ENCODE measurements at regions not wholly inside any gene's neighbourhood (a gene's known extent, or its start where the extent isn't known, plus 50 kb on each side); places are given as distances from the start of the nearest gene placed in this dataset.

DNA sequence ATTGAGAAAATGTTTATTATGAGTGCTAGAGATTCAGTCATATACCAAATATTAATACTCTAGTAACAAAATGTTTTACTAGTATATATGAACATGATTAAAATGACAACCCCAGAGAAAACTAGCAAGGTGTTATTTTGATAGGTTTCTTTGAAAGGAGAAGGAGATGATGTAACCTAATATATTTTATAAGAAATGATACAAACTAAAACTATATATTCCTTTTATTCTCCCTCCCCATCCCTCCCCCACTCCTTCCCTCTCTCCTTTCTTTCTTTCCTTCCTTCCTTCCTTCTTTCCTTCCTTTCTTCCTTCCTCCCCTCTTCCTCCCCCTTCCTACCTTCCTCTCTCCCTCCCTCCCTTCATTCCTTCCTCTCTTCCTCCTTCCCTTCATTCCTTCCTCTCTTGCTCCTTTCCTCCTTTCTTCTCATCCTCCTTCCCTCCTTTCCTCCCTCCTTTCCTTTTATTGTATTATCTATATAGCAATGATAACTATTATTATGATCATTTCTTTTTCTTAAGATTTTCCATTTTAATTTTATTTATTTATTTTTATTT is 215.3 kb upstream of the MEF2C start:
- DNase-seq (ENCODE audit: low read depth in 2 of 2, low spot score in 1 of 2) = no peak

GRCh38 chr5:89097103-89097502 is 214.1 kb upstream of the MEF2C start:
- DNase-seq (ENCODE audit: low read depth in 2 of 2, low spot score in 1 of 2) = no peak

GRCh38 chr5:89095341-89095740 is 212.4 kb upstream of the MEF2C start:
- no peak for DNase-seq (ENCODE audit: low read depth in 2 of 2, low spot score in 1 of 2)

- no peak for DNase-seq (ENCODE audit: low read depth in 2 of 2, low spot score in 1 of 2)
Observed at GRCh38 chr5:89090037-89090436, 207.1 kb upstream of the MEF2C start.

DNA sequence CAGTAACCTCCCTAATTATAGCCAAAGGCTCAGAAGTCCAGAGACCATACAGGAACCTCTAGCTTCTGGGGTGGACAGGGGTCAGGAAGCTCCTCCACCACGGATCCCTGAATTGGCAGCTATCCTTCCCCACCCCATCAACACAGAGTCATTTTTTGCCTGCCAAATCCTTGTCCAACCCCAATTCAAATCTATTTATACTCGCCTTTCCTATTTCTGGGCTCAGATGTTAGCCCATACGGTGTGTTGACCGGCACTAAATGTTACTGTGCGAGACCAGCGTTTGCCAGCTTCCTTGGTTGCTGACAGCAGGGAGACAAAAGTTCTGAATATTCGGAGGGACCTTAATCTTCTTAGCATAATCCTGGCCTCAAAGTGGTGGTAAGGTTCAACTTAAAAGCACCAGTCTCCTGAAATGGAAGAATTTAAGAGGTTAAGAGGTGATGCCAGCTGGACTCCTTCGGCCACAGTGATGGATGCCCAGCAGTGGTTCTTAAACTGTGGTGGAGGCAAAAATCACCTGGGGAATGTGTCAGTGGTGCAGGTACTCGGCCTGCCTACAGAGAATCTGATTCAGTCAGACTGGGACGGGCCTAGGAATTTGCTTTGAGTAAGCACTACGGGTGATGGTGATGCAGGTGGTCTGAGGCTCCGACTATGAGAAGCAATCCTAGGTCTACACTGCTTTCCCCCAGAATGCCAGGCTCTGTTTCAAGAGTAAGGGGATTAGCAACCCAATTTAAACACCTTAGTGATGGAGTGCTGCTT is 204.8 kb upstream of the MEF2C start:
- DNase-seq (ENCODE audit: low read depth in 2 of 2, low spot score in 1 of 2) = no peak

- no peak for DNase-seq (ENCODE audit: low read depth in 2 of 2, low spot score in 1 of 2)
Observed at GRCh38 chr5:89087128-89087527, 204.1 kb upstream of the MEF2C start.

DNA sequence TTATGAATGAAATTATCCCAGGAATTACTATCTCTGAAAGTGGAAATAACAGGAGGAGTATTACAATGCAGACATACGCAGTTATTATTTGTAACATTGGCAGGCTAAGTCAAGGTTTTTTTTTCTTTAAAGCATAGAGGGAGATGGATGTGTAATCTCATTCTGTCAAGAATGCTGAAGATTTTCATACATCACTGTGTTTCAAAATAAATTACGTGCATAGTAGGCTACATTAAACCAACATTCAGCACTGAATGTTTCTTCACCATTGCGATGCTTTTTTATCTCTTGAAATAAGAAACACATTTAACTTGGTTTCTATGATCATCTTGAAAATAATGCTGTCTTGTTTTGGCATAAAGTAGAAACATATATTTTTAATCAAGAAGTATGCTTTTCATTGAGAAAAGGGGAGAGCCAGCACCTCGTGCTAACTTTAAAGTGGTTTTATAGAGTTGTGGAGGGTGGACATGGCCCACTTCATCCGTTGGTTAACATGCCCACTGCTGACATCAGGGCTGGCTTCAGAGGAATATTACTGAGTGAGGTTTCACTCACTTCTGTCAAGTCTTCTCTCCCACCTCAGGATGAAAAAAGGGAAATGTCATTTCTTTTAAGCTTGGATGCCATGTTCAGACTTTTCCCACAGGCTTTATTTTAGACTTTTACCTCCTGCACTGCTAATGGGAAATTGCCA is 203.6 kb upstream of the MEF2C start:
- DNase-seq (ENCODE audit: low read depth in 2 of 2, low spot score in 1 of 2) = no peak

DNA sequence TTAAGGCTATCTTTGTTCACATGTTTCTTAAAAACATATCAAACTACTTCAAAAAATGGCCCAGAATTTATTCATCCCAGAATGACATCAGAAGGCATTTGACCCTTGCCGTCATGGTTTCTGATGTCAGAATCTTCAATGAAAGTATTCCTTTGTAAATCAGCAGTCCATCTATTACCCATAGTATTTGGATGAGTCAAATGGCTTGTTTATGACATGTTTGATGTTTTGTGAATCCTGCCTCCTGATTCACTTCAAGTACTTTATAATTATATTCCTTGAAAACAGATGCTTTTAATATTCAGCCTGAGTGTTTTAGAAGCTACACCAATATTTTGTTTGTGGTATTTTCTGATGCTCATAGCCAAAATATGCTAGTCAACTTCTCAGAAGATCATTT is 200.8 kb upstream of the MEF2C start:
- no peak for DNase-seq (ENCODE audit: low read depth in 2 of 2, low spot score in 1 of 2)

DNA sequence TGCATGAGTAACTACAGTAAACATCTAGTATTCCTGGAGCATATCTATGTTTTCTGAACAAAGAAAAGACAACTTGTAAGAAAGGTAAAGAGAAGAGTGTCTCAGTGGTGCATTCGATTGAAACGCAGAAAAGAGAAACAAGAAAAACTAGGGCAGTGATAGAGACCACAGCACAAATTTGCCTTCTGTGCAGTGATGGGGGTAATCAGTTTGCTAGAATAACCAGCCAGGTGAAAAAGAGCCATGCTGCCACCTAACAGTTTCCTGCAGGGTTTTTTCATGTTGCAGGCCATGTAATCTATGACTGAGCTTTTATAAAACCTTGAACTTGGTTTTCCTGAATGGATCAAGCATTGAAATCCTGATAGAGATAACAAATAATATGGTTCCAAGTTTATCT is 198.4 kb upstream of the MEF2C start:
- no peak for DNase-seq (ENCODE audit: low read depth in 2 of 2, low spot score in 1 of 2)

DNA sequence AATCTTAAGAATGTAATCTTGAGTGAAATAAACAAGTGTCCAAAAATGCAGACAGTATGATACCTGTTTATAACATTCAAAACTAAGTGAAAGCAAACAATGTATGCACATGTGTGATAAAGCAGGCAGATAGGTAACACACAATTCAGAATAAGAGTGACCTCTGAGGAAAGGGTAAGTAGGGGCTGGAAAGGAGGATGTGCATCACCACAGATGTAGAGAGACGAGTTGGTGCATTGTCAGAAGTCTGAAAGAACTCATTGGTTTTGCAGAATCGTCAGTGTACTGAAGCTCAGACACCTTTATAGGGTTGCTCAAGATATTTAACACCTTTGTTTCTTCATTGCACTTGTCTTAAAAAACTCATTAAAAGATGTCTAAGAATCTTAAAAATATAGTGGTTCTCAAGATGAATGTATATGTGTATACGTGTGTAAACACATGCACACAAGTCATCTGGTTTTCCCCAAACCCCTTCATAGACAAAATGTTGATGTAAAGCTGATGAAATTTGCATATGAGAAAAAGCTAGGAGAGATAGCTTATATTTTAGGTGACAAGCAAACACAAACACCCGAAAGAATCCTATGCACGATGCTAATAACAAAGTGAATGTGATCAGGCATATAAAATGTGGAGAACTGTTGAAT is 197.6 kb upstream of the MEF2C start:
- no peak for DNase-seq (ENCODE audit: low read depth in 2 of 2, low spot score in 1 of 2)

- no peak for DNase-seq (ENCODE audit: low read depth in 2 of 2, low spot score in 1 of 2)
Observed at GRCh38 chr5:89072842-89073672, 190.1 kb upstream of the MEF2C start.

- DNase-seq (ENCODE audit: low read depth in 2 of 2, low spot score in 1 of 2) = no peak
Observed at GRCh38 chr5:89071941-89072331, 189.0 kb upstream of the MEF2C start.

- no peak for DNase-seq (ENCODE audit: low read depth in 2 of 2, low spot score in 1 of 2)
Observed at GRCh38 chr5:89071101-89071940, 188.3 kb upstream of the MEF2C start.

GRCh38 chr5:89069591-89069990 is 186.6 kb upstream of the MEF2C start:
- DNase-seq (ENCODE audit: low read depth in 2 of 2, low spot score in 1 of 2) = no peak

GRCh38 chr5:89067362-89067761 is 184.4 kb upstream of the MEF2C start:
- no peak for DNase-seq (ENCODE audit: low read depth in 2 of 2, low spot score in 1 of 2)

DNA sequence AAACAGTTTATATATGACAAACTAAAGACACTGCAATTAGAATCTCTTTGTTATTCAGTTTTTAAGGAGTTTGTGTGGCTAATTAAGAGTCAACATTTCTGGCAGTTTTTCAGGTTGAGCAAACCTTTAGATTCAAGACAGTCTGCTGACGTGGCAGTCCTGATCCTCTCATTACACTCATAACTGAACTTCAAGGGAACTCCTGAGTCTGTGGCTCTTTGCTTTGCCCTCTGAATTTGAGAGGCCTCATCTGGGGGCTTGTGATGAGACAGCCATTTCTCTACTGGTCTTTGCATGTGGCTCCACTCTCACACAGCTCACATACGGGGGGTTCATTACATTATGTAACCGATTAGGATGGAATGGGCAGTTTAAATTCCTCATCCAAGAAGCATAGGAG is 182.9 kb upstream of the MEF2C start:
- no peak for DNase-seq (ENCODE audit: low read depth in 2 of 2, low spot score in 1 of 2)

- no peak for DNase-seq (ENCODE audit: low read depth in 2 of 2, low spot score in 1 of 2)
Observed at GRCh38 chr5:89064736-89065135, 181.8 kb upstream of the MEF2C start.

DNA sequence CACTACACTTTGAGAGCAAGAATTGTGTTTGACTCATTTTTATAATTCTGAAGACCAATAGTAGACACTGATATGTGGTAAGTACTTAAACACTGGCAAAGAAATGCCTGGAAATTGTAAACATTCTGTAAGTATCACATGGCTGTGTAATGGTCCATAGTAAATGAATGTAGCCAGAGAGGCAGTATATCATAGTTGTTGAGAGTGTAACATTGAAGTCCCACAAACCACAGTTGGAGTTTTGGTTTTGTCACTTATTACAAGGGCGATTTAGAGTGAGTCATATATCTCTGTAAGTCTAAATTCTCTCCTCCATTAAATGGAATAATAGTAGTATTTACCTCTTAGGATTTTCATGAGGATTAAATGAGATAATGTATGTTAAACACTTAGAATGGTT is 181.1 kb upstream of the MEF2C start:
- no peak for DNase-seq (ENCODE audit: low read depth in 2 of 2, low spot score in 1 of 2)

DNA sequence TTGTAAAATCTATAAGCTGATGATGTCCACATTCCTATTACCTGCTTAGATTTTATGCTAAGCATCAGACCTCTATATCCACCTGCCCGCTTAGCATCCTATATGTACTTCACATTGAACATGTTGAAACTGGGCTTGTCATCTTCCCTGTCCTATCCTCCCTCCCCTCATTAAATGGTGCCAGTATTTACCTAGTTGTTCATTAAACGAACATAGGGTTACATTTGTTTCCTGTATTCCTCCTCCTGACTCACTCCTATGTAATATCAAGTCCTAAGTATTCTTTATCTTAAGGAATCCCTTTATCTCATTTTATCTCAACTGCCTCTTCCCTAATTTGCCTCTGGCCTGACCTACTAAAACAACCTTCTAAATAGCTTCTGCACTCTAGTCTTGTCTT is 177.8 kb upstream of the MEF2C start:
- DNase-seq (ENCODE audit: low read depth in 2 of 2, low spot score in 1 of 2) = no peak

GRCh38 chr5:89059274-89059673 is 176.3 kb upstream of the MEF2C start:
- no peak for DNase-seq (ENCODE audit: low read depth in 2 of 2, low spot score in 1 of 2)

All from stimulated activated CD8-positive, alpha-beta memory T cell treated with anti-CD3 and anti-CD28 coated beads, Interleukin-4, amount 100 ng/mL, for 1 hour (primary cell).